Activated T-helper 1 cell treated with anti-CD3 and anti-CD28 coated beads, Interleukin-12 subunit alpha, Interleukin-12 subunit beta, Interleukin-2, Interleukin-4 antibody, amounts not matched to agents 30 ng/mL and 10 ng/mL and 1 ng/mL, durations not matched to agents 14 hours and 24 hours and 36 hours (primary cell): ENCODE measurements at regions not wholly inside any gene's neighbourhood (a gene's known extent, or its start where the extent isn't known, plus 50 kb on each side); places are given as distances from the start of the nearest gene placed in this dataset.

Experiments used
- DNase-seq: peaks from one replicate; pipeline ENCODE4 v3.0.0; 2021; ENCODE audit warnings: low spot score
- H3K27ac Mint-ChIP-seq: one replicate; pipeline ENCODE4 v1.8.0; 2021; ENCODE audit warnings: mild to moderate bottlenecking, mixed read lengths
- H3K27me3 Mint-ChIP-seq: one replicate; pipeline ENCODE4 v1.8.0; 2022; ENCODE audit warnings: mild to moderate bottlenecking, moderate library complexity, mixed read lengths; ENCODE audit not compliant: insufficient read depth
- H3K36me3 Mint-ChIP-seq: one replicate; pipeline ENCODE4 v1.8.0; 2021; ENCODE audit warnings: low read depth, mixed read lengths
- H3K4me1 Mint-ChIP-seq: one replicate; pipeline ENCODE4 v1.8.0; 2021; ENCODE audit warnings: low read depth, mixed read lengths
- H3K4me3 Mint-ChIP-seq: one replicate; pipeline ENCODE4 v1.8.0; 2021; ENCODE audit warnings: mild to moderate bottlenecking, moderate library complexity, mixed read lengths
- H3K9me3 Mint-ChIP-seq: one replicate; pipeline ENCODE4 v1.8.0; 2021; ENCODE audit warnings: mixed read lengths
- intact Hi-C: fragments of 100-400 bp; cut with micrococcal nuclease; formaldehyde crosslinking; loops from one replicate; pipeline ENCODE4 v1.15.1; 2024

DNA sequence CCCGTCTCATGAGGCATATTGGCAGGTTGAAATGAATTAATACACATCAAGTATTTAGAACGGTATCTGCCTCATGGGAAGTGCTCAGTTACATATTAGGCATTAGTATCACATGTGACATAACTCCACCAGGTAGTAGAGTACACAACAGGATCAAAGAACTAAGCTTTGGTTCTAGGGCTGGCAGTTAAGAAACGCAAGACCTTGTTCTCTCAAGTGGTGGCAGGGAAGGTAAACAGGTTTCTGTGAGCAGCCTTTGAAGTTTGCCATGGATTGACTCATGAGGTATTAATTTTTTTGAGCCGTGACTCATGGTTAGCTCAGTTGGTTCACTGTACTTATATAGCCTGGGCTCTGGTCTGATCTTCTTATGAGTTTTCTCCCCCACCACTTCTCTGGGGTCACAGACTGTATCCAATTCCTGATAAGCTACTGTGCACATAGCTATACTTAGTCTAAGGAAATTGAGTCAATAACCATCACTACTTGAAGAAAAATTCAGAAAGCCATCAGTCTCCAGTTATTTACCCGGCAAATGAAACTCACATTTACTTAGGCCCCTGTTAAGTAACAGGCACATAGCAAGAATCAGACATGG lies 155.6 kb upstream of the STT3B start:
- Mint-ChIP-seq H3K27me3 (no peaks in the 10 kb centered on the region), H3K27ac (no peak overlapping the region), H3K9me3 (peaks cover 10% of the 10 kb centered on the region), H3K36me3 (no peaks in the 10 kb centered on the region), H3K4me3 (no peak overlapping the region), H3K4me1 (peaks cover 9% of the 10 kb centered on the region)
- intact Hi-C loops: no loop called here
- DNase-seq: no peak

DNA sequence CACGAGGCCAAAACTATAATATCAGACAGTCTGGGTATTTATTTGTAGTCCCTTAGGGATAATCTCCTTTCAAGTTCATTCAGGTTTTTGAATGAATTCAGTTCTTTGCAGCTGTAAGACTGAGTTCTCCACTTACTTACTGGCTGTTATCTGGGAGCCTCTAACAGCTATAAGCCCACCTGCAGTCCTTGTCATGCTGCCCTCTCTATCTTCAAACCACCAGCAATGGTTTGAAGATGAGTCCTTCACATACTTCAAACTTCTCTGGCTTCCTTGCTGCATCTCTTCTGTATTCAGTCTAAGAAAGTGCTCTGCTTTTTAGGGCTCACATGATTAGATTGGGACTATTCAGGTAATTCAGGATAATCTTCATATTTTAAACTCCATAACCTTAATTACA lies 154.5 kb upstream of the STT3B start:
- Mint-ChIP-seq H3K4me3 (no peak overlapping the region), H3K27me3 (no peaks in the 10 kb centered on the region), H3K9me3 (peaks cover 5% of the 10 kb centered on the region), H3K27ac (no peak overlapping the region), H3K4me1 (peaks cover 9% of the 10 kb centered on the region), H3K36me3 (no peaks in the 10 kb centered on the region)
- intact Hi-C loops: no loop called here
- no peak for DNase-seq

DNA sequence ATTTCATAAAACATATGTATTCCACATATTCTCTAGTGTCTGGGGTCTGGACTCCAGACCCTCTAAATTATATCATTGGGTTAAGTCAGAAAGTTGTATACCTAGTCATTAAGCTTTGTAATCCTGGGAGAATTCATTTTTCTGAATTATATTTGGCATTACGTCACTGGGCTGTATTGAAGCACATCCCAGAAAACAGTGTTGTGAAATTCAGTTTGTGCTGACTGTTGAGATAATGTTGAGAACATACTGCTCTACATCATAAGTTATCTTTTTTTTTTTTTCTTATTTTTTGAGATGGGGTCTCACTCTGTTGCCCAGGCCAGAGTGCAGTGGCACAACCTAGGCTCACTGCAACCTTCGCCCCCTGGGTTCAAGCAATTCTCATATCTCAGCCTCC lies 153.1 kb upstream of the STT3B start:
- no peak overlapping the region for H3K4me3 Mint-ChIP-seq
- no peaks in the 10 kb centered on the region for H3K27me3 Mint-ChIP-seq
- H3K9me3 Mint-ChIP-seq: peaks cover 5% of the 10 kb centered on the region
- no peak overlapping the region for H3K27ac Mint-ChIP-seq
- no peaks in the 10 kb centered on the region for H3K36me3 Mint-ChIP-seq
- intact Hi-C loops: no loop called here
- peaks cover 9% of the 10 kb centered on the region for H3K4me1 Mint-ChIP-seq
- no peak for DNase-seq

DNA sequence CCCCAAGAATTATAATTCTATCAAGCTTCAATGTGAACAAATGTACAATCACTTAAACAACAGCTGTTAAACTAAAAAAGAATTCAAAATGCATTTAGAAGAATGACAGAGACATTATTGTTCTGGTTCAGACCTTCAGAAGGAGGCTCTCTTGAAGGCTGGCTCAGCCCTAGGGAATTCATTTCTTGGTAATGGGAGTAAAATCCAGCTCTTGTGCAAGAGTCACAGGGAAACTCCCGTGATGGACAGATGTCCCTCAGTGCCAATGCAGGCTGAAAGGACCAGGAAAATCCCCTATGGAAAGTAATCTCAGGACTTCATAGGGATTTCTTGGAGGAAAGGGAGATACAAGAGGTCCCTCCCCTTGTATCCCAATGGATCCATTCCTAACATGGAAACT lies 149.9 kb upstream of the STT3B start:
- peaks cover 24% of the 10 kb centered on the region for H3K9me3 Mint-ChIP-seq
- intact Hi-C loops: no loop called here
- no peaks in the 10 kb centered on the region for H3K27me3 Mint-ChIP-seq
- H3K4me3 Mint-ChIP-seq: no peak overlapping the region
- peaks cover 3% of the 10 kb centered on the region for H3K36me3 Mint-ChIP-seq
- no peaks in the 10 kb centered on the region for H3K4me1 Mint-ChIP-seq
- H3K27ac Mint-ChIP-seq: no peak overlapping the region
- no peak for DNase-seq

DNA sequence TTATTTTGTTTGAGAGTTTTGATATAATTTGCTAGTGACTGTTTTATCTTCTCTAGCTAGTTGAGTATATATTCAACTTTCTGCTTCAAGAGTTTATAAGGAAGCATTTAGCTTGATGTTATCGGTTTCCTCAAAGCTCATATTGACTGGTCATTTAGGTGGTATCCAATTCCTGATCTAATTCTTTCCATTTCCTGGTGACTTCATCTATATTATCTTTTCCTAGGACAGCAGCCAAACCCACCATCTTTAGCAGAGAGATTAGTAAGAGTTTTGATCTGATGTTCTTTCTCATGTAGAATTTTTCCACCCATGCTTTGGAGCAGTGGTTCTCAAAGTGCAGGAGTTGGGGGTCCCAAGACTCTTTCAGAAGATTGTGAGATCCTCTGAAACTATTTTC lies 148.6 kb upstream of the STT3B start:
- Mint-ChIP-seq H3K27ac (no peak overlapping the region), H3K9me3 (peaks cover 24% of the 10 kb centered on the region), H3K4me1 (no peaks in the 10 kb centered on the region), H3K36me3 (peaks cover 3% of the 10 kb centered on the region), H3K27me3 (no peaks in the 10 kb centered on the region), H3K4me3 (no peak overlapping the region)
- intact Hi-C loops: no loop called here
- no peak for DNase-seq

DNA sequence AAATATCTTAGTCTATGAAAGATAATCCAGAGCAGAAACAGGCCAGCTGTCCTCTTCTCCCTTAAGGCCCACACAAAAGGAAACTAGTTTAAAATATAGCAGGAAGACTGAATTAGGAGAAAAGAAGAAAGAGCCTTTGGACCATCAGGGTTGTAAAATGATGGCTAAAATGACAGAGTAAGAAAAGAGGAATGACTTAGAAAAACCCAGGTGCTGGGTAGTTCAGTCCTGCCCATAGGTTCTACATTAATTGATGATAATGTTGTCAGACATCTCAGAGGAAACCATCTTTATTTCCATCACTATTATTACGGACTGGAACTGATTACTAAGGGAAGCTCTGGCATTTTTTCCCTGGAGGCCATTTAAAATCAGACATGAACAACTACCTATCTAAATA lies 142.8 kb upstream of the STT3B start:
- Mint-ChIP-seq H3K4me3 (no peak overlapping the region), H3K36me3 (peaks cover 5% of the 10 kb centered on the region), H3K4me1 (peaks cover 14% of the 10 kb centered on the region), H3K27me3 (no peaks in the 10 kb centered on the region), H3K27ac (no peak overlapping the region), H3K9me3 (peaks cover 20% of the 10 kb centered on the region)
- intact Hi-C loops: no loop called here
- DNase-seq: no peak

DNA sequence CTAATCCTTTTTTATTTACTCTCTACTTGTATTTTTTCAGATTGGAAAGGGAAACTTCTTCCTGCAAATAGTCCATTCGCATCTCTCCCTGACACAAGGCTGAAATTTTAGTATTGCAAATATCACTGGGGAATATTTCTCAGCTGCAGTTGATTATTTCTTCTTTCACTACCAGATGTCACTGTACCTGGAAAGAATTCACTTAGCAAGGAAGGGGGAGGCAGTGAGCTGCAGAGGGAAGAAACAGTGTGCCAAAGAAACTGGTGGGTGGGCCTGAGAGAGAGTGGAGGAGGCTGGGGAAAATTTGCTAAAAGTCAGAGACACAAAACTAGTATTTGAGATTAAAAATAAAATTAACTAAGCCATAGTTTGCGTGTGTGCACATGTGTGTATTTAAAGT lies 142.3 kb upstream of the STT3B start:
- H3K4me3 Mint-ChIP-seq: no peak overlapping the region
- H3K4me1 Mint-ChIP-seq: peaks cover 14% of the 10 kb centered on the region
- H3K36me3 Mint-ChIP-seq: peaks cover 5% of the 10 kb centered on the region
- intact Hi-C loops: no loop called here
- H3K9me3 Mint-ChIP-seq: peaks cover 20% of the 10 kb centered on the region
- DNase-seq: no peak
- H3K27me3 Mint-ChIP-seq: no peaks in the 10 kb centered on the region
- no peak overlapping the region for H3K27ac Mint-ChIP-seq

DNA sequence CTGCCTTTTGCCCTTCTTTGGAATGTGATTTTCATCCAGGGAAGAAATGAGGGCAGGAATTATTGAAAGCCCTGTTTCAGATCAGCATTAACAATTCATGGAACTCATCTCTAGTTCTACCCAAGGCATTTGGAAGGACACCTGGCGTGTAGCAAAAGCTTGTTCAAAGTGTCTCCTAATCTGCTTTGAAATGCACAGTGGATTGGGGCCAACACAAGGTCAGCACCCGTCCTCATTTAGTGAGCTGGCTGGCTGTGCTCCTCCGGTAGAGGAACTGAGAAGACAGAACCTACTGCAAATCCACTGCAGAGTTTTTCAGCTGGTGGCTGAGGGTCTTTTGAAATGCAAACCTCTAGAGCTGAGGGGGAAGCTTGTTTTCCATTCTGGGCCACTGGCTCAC lies 141.6 kb upstream of the STT3B start:
- intact Hi-C loops: no loop called here
- Mint-ChIP-seq H3K36me3 (peaks cover 5% of the 10 kb centered on the region), H3K4me3 (no peak overlapping the region), H3K9me3 (peaks cover 16% of the 10 kb centered on the region), H3K27me3 (no peaks in the 10 kb centered on the region), H3K4me1 (peaks cover 14% of the 10 kb centered on the region), H3K27ac (no peak overlapping the region)
- DNase-seq: no peak

DNA sequence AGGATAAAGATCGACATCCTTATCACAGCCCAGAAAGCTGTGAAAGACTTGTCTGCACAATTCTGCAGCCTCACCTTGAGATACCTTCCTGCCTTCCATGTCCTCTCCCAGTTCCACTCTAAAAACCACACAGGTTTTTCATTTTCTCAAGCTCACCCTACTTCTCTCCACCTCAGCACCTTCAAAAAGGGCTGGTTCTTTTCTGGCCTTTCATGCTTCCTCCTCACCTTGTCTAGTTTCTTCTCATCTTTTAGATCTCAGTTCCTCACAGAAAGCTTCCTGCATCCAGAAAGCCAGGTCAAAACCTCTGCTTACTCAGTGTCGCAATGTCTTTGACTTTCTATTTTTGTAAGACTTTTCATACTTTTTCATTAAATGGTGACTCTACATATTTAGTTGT lies 140.2 kb upstream of the STT3B start:
- DNase-seq: no peak
- no peak overlapping the region for H3K27ac Mint-ChIP-seq
- H3K9me3 Mint-ChIP-seq: peaks cover 2% of the 10 kb centered on the region
- peaks cover 3% of the 10 kb centered on the region for H3K36me3 Mint-ChIP-seq
- peaks cover 14% of the 10 kb centered on the region for H3K4me1 Mint-ChIP-seq
- intact Hi-C loops: no loop called here
- H3K4me3 Mint-ChIP-seq: no peak overlapping the region
- no peaks in the 10 kb centered on the region for H3K27me3 Mint-ChIP-seq

DNA sequence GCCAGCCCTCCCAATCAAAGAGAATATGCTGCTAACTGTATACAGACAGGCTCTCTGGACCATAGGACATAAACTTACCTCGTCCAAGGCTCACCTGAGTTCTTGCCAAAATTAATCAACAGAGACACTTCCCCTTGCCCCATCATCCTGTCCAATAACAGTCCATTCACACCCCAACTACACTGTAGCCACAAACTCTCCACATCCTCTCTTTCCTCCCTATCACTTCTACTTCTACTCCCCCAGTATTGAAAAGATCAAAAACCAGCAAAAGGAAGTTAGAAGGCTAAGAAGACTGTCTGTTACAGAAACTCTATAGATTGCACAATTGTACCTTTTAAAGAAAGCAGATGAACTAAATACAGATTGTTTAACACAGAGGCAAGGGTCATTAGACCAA lies 133.5 kb upstream of the STT3B start:
- H3K9me3 Mint-ChIP-seq: peaks cover 17% of the 10 kb centered on the region
- H3K36me3 Mint-ChIP-seq: peaks cover 5% of the 10 kb centered on the region
- no peak overlapping the region for H3K4me3 Mint-ChIP-seq
- intact Hi-C loops: loop anchor here (2.0 kb wide), 1 partner anchor 74 kb away; no protein-coding TSS in a partner anchor
- peak overlapping the region; percentile 7 for H3K27ac Mint-ChIP-seq
- no peak for DNase-seq
- H3K27me3 Mint-ChIP-seq: no peaks in the 10 kb centered on the region
- peaks cover 16% of the 10 kb centered on the region for H3K4me1 Mint-ChIP-seq

DNA sequence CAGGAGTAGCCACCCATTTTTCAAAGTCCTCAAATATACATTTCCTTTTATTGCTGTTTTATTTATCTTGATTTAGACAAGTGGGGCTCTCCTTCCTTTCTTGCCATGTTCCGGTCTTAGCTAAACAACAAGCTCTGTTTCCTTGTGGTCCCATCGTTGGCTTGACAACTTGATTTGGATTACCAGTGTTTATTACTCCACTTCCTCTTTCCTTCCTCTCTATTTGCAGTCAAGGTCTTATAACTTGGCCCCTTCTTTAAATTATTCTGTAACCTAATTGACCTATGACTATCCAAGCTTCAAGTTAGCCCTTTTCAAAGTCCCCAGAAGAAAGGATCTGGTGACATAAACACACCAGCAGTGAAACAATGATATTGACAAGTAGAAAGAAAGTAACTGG lies 130.6 kb upstream of the STT3B start:
- Mint-ChIP-seq H3K36me3 (peaks cover 5% of the 10 kb centered on the region), H3K27ac (no peak overlapping the region), H3K9me3 (peaks cover 17% of the 10 kb centered on the region), H3K4me3 (no peak overlapping the region), H3K27me3 (no peaks in the 10 kb centered on the region), H3K4me1 (peaks cover 16% of the 10 kb centered on the region)
- DNase-seq: no peak
- intact Hi-C loops: no loop called here

DNA sequence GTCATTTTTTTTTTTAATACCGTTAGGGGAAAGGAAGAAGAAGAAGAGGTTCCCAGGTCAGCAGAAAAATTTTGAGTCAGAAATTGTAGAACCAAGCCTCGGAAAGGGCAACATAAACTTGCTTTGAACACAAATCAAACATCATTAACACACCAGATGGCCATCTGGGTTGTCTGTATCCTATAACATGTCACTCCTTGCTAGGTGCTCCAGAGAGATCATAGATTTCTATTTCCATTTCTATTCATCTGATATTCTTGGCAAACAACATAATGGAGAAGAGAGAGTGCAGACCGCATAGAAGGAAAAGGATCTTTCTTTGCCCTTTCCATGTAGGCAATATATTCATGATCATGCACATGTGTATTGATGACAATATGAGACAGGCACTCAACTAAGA lies 129.5 kb upstream of the STT3B start:
- peaks cover 16% of the 10 kb centered on the region for H3K4me1 Mint-ChIP-seq
- H3K4me3 Mint-ChIP-seq: no peak overlapping the region
- intact Hi-C loops: no loop called here
- H3K27ac Mint-ChIP-seq: no peak overlapping the region
- no peak for DNase-seq
- no peaks in the 10 kb centered on the region for H3K27me3 Mint-ChIP-seq
- H3K9me3 Mint-ChIP-seq: peaks cover 17% of the 10 kb centered on the region
- peaks cover 5% of the 10 kb centered on the region for H3K36me3 Mint-ChIP-seq

DNA sequence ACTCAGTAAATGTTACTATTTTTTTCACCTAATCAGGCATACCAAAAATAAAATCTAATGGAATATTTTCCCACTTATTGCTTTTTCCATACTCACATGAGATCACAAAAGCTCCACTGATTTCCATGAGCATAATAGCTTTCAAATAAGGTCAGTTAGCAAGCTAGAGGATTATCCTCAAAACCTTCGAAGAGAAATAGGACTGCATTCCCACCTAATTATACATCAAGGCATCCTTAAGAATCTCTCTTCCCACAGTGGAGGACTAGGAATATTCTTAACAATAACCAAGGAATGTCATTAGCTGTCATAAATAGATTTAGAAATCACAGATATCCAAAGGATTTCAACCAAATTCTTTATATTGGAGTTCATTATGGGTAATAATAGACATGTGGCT lies 127.9 kb upstream of the STT3B start:
- Mint-ChIP-seq H3K4me1 (peaks cover 3% of the 10 kb centered on the region), H3K36me3 (no peaks in the 10 kb centered on the region), H3K27me3 (no peaks in the 10 kb centered on the region), H3K9me3 (peaks cover 13% of the 10 kb centered on the region), H3K4me3 (no peak overlapping the region), H3K27ac (no peak overlapping the region)
- DNase-seq: no peak
- intact Hi-C loops: no loop called here

DNA sequence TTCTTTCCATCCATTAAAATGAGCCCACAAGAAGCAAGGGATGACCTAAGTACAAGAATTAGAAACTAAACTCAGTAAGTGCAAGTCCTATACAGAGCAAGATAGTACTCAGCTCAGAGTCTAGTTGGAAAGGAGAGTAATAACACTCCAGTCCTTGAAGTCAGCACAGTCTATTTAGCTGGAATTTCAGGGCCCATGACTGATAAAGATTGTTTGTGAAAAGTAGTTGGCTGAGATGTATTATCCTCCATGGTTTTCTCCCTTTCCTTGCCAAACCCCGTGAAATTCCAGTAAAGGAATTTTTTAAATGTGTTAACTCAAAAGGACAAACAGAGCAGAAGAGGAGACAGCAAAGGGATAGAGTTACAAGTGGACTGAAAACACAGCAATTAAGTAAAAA lies 127.2 kb upstream of the STT3B start:
- Mint-ChIP-seq H3K9me3 (peaks cover 16% of the 10 kb centered on the region), H3K4me1 (no peaks in the 10 kb centered on the region), H3K27me3 (peaks cover under 1% of the 10 kb centered on the region), H3K4me3 (no peak overlapping the region), H3K36me3 (no peaks in the 10 kb centered on the region), H3K27ac (no peak overlapping the region)
- DNase-seq: no peak
- intact Hi-C loops: no loop called here
